ENCODE measurements at regions not wholly inside any gene's neighbourhood (a gene's known extent, or its start where the extent isn't known, plus 50 kb on each side); places are given as distances from the start of the nearest gene placed in this dataset.

DNA sequence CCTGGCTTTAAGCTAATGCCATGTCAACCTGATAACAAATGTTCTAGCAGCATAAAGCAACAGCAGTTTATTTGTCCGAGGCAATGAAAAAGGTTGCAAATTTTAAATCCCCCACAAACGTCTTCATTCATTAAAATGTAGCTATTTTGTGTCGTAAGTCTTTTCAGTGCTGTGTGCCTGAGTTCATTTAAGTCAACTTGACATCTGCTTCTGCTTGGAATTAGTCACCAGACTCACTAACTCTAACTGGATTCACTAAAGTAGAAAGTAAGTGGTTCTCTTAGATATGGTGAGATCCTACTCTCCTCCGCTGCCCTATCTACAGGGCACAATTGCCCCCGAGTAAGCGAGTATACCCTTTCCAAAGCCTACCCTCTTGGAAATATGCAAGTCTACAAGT lies 118.4 kb upstream of the CHRM3 start:
- H3K27ac ChIP-seq (ENCODE audit: low read length in 2 of 2): no peak overlapping the region
- H3K27me3 Mint-ChIP-seq: no peaks in the 10 kb centered on the region
- WGBS (ENCODE audit: insufficient coverage): 100% methylated on average over 1 of the region's 6 CpGs
- ATAC-seq (ENCODE audit: low read depth) (no peak), DNase-seq (no peak)
- H3K4me2 ChIP-seq (replicated peaks; ENCODE audit: low read depth, low read length, poor library complexity, severe bottlenecking): no peak overlapping the region
- H3K4me1 Mint-ChIP-seq: no peaks in the 10 kb centered on the region
- H3K4me3 Mint-ChIP-seq: no peak overlapping the region
- peaks cover 0 to 4% (median 2%) of the 10 kb centered on the region in 3 donors for H3K9me3 ChIP-seq (ENCODE audit: control extremely low read depth in 1 of 3, control insufficient read depth in 2 of 3, insufficient read depth in 1 of 3, low read length in 2 of 3)
- H2AFZ ChIP-seq (ENCODE audit: insufficient read depth, low read depth, low read length, poor library complexity, severe bottlenecking): no peak overlapping the region
- CTCF ChIA-PET: no interaction called here
- no peaks in the 10 kb centered on the region for H3K36me3 ChIP-seq (replicated peaks in 1 of 2; ENCODE audit: control extremely low read depth in 1 of 2, control insufficient read depth in 1 of 2, extremely low read depth in 1 of 2, insufficient read depth in 2 of 2, low read length in 1 of 2)
- H3K4me3 ChIP-seq (ENCODE audit: control extremely low read depth in 1 of 5, extremely low read depth in 1 of 5, insufficient read depth in 1 of 5, low read depth in 2 of 5, low read length in 4 of 5): no peak overlapping the region
- no peak overlapping the region for H3K27ac Mint-ChIP-seq
- intact Hi-C loops (cut with micrococcal nuclease): no loop called here
- H3K4me1 ChIP-seq (ENCODE audit: control insufficient read depth in 2 of 2, insufficient read depth in 2 of 2, low read length in 2 of 2): no peaks in the 10 kb centered on the region
- POLR2A ChIA-PET: no interaction called here
- H3K9ac ChIP-seq (ENCODE audit: low read length): no peak overlapping the region
- H4K20me1 ChIP-seq (ENCODE audit: control insufficient read depth, insufficient read depth, low read length, poor library complexity, severe bottlenecking): no peaks in the 10 kb centered on the region
- H3K79me2 ChIP-seq (ENCODE audit: control insufficient read depth, insufficient read depth, low read length): no peaks in the 10 kb centered on the region
- H3K9me3 Mint-ChIP-seq (ENCODE audit: insufficient read depth): peaks cover 10% of the 10 kb centered on the region
- TF ChIP-seq, protein P1, sequence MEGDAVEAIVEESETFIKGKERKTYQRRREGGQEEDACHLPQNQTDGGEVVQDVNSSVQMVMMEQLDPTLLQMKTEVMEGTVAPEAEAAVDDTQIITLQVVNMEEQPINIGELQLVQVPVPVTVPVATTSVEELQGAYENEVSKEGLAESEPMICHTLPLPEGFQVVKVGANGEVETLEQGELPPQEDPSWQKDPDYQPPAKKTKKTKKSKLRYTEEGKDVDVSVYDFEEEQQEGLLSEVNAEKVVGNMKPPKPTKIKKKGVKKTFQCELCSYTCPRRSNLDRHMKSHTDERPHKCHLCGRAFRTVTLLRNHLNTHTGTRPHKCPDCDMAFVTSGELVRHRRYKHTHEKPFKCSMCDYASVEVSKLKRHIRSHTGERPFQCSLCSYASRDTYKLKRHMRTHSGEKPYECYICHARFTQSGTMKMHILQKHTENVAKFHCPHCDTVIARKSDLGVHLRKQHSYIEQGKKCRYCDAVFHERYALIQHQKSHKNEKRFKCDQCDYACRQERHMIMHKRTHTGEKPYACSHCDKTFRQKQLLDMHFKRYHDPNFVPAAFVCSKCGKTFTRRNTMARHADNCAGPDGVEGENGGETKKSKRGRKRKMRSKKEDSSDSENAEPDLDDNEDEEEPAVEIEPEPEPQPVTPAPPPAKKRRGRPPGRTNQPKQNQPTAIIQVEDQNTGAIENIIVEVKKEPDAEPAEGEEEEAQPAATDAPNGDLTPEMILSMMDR (IDR thresholded peaks at IDR 0.05): no peak
- TF ChIP-seq EZH2 (IDR thresholded peaks at IDR 0.05; ENCODE audit: borderline replicate concordance, insufficient read depth, low read depth, low read length, poor library complexity, severe bottlenecking): no peak
- H3K27me3 ChIP-seq (replicated peaks in 1 of 4; ENCODE audit: control extremely low read depth in 1 of 4, control insufficient read depth in 3 of 4, insufficient read depth in 4 of 4, low read length in 3 of 4): no peaks in the 10 kb centered on the region

DNA sequence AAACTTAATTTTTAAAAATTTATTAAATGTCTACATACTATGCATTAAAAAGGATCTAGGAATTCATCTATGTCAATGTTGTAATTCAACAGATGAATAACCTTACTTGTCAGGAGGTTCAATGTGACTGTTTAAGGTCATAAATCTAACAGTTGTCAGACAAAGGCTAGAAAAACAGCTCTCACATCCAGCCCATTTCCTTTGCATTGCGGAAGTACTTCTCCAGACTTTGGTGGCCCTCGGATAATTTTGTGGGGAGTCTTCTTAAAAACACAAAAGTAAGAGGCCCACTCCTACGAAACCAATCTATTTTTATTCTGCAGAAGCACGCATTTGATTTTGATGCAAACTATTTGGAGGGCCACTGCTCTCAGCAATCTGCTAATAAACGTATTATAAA lies 122.6 kb upstream of the CHRM3 start:
- no peak overlapping the region for H3K4me3 ChIP-seq (ENCODE audit: control extremely low read depth in 1 of 5, extremely low read depth in 1 of 5, insufficient read depth in 1 of 5, low read depth in 2 of 5, low read length in 4 of 5)
- WGBS (ENCODE audit: insufficient coverage): no CpG with 5 or more reads among the region's 5 CpGs
- ATAC-seq (ENCODE audit: low read depth) (no peak), DNase-seq (no peak)
- intact Hi-C loops (cut with micrococcal nuclease): no loop called here
- Mint-ChIP-seq H3K4me3 (no peak overlapping the region), H3K27ac (no peak overlapping the region), H3K27me3 (no peaks in the 10 kb centered on the region), H3K4me1 (no peaks in the 10 kb centered on the region), H3K9me3 (ENCODE audit: insufficient read depth) (peaks cover 6% of the 10 kb centered on the region)
- H3K4me2 ChIP-seq (replicated peaks; ENCODE audit: low read depth, low read length, poor library complexity, severe bottlenecking): no peak overlapping the region
- TF ChIP-seq EZH2 (IDR thresholded peaks at IDR 0.05; ENCODE audit: borderline replicate concordance, insufficient read depth, low read depth, low read length, poor library complexity, severe bottlenecking): no peak
- TF ChIP-seq, protein P1 (IDR thresholded peaks at IDR 0.05): no peak
- POLR2A ChIA-PET: no interaction called here
- no peak overlapping the region for H2AFZ ChIP-seq (ENCODE audit: insufficient read depth, low read depth, low read length, poor library complexity, severe bottlenecking)
- CTCF ChIA-PET: no interaction called here
- no peak overlapping the region for H3K9ac ChIP-seq (ENCODE audit: low read length)
- H3K36me3 ChIP-seq (replicated peaks in 1 of 2; ENCODE audit: control extremely low read depth in 1 of 2, control insufficient read depth in 1 of 2, extremely low read depth in 1 of 2, insufficient read depth in 2 of 2, low read length in 1 of 2): no peaks in the 10 kb centered on the region
- H4K20me1 ChIP-seq (ENCODE audit: control insufficient read depth, insufficient read depth, low read length, poor library complexity, severe bottlenecking): no peaks in the 10 kb centered on the region
- H3K4me1 ChIP-seq (ENCODE audit: control insufficient read depth in 2 of 2, insufficient read depth in 2 of 2, low read length in 2 of 2): no peaks in the 10 kb centered on the region
- no peaks in the 10 kb centered on the region for H3K27me3 ChIP-seq (replicated peaks in 1 of 4; ENCODE audit: control extremely low read depth in 1 of 4, control insufficient read depth in 3 of 4, insufficient read depth in 4 of 4, low read length in 3 of 4)
- no peaks in the 10 kb centered on the region for H3K79me2 ChIP-seq (ENCODE audit: control insufficient read depth, insufficient read depth, low read length)
- H3K27ac ChIP-seq (ENCODE audit: low read length in 2 of 2): no peak overlapping the region
- H3K9me3 ChIP-seq (ENCODE audit: control extremely low read depth in 1 of 3, control insufficient read depth in 2 of 3, insufficient read depth in 1 of 3, low read length in 2 of 3): peaks cover 0 to 4% (median 0%) of the 10 kb centered on the region in 3 donors

All from B cell (primary cell).